Neuron (in vitro differentiated cells): ENCODE measurements at regions not wholly inside any gene's neighbourhood (a gene's known extent, or its start where the extent isn't known, plus 50 kb on each side); places are given as distances from the start of the nearest gene placed in this dataset.

ENCODE experiments used
- H2AFZ ChIP-seq: one replicate; pipeline ENCODE4 v1.6.1; 2013; ENCODE audit warnings: low read depth, mild to moderate bottlenecking, inconsistent platforms, low read length, moderate library complexity
- H3K27me3 ChIP-seq: one replicate; pipeline ENCODE4 v1.6.1; 2013; ENCODE audit warnings: low read length; ENCODE audit not compliant: insufficient read depth
- H3K36me3 ChIP-seq: one replicate; pipeline ENCODE4 v1.6.1; 2013; ENCODE audit warnings: low read length; ENCODE audit not compliant: insufficient read depth
- H3K4me1 ChIP-seq: one replicate; pipeline ENCODE4 v1.6.1; 2013; ENCODE audit warnings: low read length; ENCODE audit not compliant: insufficient read depth
- H3K4me3 ChIP-seq: 2 replicates; pipeline ENCODE4 v1.5.1; 2013; ENCODE audit warnings: mild to moderate bottlenecking, low read length, moderate library complexity
- H3K9me3 ChIP-seq: one replicate; pipeline ENCODE4 v1.6.1; 2013; ENCODE audit warnings: low read length

DNA sequence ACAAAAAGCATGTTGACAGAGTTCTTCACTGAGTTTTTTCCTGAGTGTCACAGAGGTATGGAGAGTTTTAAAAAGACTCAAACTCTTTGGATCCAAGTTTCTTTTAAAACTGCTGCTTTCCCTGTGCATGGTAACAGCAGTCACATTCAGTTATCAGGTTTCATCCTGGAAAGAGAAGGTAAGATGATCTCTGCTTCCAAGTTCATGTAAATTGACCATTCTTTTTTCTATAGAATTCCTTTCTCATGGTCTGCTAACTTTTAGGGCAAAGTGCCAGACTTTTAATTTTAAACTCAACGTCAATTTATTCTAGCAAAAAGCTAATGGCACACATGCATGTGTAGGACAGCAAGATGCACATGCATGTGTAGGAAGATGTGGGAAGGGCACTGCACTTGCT is 52.5 kb upstream of the PRLR start:
- Histone ChIP-seq H3K4me3 (no peak overlapping the region), H3K9me3 (no peaks in the 10 kb centered on the region), H3K4me1 (no peaks in the 10 kb centered on the region), H3K27me3 (no peaks in the 10 kb centered on the region), H2AFZ (no peak overlapping the region), H3K36me3 (no peaks in the 10 kb centered on the region)

DNA sequence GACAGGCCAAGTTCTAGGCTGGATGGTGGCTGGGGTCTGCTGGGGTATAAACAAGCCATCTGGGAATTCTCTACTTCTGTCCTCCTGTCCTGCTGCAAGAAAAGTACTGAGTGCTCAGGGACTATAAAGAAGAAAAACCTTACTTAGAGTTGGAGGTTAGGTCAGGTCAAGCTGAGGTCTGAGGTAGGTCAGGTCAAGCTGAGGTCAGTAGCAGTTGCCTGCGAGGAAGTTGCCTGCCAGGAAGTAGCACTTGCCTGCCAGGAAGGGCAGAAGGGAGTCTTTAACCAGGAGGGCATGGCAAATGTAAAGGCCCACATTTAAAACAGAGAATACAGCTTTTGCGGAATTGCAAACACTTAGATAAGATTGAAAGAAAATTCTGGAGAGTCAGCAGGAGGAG is 51.3 kb upstream of the PRLR start:
- H3K36me3 ChIP-seq = no peaks in the 10 kb centered on the region
- no peaks in the 10 kb centered on the region for H3K9me3 ChIP-seq
- no peaks in the 10 kb centered on the region for H3K27me3 ChIP-seq
- no peak overlapping the region for H3K4me3 ChIP-seq
- no peak overlapping the region for H2AFZ ChIP-seq
- H3K4me1 ChIP-seq = no peaks in the 10 kb centered on the region
